HG02981 (cell line): ENCODE measurements at regions not wholly inside any gene's neighbourhood (a gene's known extent, or its start where the extent isn't known, plus 50 kb on each side); places are given as distances from the start of the nearest gene placed in this dataset.

Source experiments
- ATAC-seq: cut with Tn5 transposase; IDR thresholded peaks from one replicate; pipeline ENCODE4 v1.9.1; 2021; ENCODE audit warnings: mild to moderate bottlenecking, moderate library complexity; ENCODE audit not compliant: unreplicated experiment

- ATAC-seq, result no peak
Observed at GRCh38 chr6:43970068-43970912, 157.0 kb downstream of the MRPL14 start.

- no peak for ATAC-seq
Observed at GRCh38 chr6:43969158-43969981, 157.9 kb downstream of the MRPL14 start.

DNA sequence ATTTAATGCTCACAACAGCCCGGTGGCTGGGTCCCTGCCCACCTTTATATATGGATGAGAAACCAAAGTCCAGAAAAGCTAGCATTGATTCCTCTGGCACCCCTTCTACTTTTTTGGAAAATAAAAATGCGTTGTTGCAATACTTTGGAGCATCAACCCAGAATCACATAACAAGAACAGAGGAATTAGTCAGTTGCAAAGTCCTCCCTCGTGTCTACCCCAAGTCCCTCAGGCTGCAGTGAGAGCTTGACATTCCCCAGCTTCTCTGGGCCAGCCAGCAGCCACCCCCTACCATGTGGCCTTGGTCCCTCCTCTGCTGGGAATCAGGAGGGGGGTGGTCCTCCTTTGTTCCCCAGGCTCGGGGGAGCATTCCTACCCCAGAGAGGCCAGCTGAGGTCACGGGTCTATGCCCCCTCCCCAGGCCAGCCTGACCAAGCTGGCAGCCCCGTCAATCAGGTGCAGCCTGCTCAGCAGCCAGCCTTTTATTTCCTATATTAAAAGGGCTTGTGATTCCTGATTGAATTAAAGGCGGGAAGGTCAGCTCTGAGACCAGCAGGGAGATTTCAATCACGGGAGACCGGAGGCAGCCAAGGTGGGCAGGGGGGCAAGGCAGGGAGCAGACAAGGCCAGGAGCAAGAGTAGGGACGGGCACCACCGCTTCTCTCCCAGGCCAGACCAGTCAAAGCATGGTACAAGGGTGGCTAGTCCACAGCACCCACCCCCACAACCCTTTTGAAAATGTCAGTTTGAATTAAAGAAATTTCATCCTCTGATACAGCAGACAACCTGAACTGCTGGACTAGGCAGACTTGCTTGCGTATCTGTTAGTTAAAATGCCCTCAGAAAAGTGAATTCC lies 158.9 kb downstream of the MRPL14 start:
- ATAC-seq, result no peak

DNA sequence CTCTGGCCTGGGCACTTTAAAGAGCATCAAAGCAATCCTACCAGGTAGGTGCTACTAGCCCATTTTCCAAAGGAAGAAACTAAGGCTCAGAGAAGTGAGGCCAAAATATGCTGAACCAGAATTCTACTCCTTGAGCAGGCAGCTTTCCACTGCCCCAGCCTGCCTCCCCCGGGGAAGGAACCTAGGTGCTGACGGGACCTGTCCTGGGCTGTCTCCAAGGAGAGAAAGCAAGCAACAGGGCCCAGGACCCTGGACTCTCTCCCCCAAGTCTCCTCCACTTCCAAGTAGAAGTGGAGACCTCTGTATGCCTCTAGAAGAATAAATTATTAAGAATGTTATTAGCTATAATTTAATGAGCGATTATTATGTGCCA lies 159.5 kb downstream of the MRPL14 start:
- no peak for ATAC-seq

GRCh38 chr6:43966853-43967718 lies 160.2 kb downstream of the MRPL14 start:
- ATAC-seq, result no peak

- ATAC-seq, result no peak
Observed at GRCh38 chr6:43966374-43966658, 160.9 kb downstream of the MRPL14 start.

GRCh38 chr6:43965628-43966373 lies 161.5 kb downstream of the MRPL14 start:
- no peak for ATAC-seq

- no peak for ATAC-seq
Observed at GRCh38 chr6:43964659-43965570, 162.3 kb downstream of the MRPL14 start.

DNA sequence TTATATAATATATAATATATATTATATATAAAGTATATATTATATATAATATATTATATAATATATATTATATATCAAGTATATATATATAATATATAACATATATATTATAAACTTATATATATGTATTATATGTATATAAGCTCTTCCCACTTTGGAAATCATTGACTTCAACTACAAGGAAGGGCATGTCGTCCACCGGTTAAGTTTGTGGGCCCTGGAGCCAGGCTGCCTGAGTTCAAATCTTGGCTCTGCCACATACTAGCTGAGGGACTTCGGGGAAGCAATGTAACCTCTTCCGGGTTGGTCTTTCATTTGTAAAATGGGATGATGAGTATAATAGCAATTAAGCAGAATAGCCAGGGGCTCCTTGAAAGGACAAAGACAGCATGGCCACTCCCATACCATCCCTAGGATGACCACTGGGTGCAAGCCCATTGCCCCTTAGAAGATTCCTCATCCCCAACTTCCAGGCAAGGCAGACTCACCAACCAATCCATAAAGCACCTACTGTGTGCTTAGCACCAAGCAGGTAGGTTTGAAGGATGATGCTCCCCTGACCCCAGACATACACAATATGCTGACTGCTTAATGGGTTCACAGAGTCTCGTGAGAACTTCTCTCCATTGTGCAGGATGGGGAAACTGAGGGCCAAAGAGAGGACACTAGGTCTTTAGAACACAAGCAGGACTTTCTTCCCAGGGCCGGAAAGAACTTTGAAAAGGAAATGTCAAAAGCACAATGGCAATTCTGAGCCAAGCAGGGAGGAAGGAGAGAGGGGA lies 163.2 kb downstream of the MRPL14 start:
- ATAC-seq, result no peak

- no peak for ATAC-seq
Observed at GRCh38 chr6:43963203-43963602, 164.0 kb downstream of the MRPL14 start.

DNA sequence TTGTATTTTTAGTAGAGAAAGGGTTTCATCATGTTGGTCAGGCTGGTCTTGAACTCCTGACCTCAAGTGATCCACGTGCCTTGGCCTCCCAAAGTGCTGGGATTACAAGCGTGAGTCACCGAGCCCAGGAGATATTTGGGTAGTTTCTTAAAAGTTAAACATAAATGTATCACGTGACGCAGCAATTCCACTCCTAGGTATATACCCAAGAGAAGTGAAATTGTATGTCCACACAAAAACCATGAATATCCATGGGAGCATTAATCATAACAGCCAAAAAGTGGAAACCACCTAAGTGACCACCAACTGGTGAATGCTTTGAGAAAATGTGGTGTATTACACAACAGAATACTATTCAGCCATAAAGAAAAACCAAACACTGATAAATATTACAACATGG lies 164.8 kb downstream of the MRPL14 start:
- ATAC-seq, result no peak

GRCh38 chr6:43957273-43957672 lies 170.0 kb downstream of the MRPL14 start:
- no peak for ATAC-seq

DNA sequence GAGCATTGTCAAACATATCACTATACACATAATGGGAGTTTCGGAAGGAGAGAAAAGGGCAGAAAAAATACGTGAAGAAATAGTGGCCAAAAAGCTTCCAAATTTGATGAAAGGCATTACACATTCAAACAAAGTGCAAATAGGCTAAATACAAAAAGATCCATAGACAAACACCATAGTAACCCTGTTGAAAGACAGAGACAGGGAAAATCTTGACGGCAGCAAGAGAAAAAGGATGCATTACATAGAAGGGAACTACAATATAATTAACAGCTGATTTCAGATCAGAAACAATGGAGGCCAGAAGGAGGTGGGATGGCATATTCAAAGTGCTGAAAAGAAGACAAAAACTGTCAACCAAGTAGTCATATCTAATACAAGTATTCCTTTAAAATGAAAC lies 170.8 kb downstream of the MRPL14 start:
- ATAC-seq, result no peak

DNA sequence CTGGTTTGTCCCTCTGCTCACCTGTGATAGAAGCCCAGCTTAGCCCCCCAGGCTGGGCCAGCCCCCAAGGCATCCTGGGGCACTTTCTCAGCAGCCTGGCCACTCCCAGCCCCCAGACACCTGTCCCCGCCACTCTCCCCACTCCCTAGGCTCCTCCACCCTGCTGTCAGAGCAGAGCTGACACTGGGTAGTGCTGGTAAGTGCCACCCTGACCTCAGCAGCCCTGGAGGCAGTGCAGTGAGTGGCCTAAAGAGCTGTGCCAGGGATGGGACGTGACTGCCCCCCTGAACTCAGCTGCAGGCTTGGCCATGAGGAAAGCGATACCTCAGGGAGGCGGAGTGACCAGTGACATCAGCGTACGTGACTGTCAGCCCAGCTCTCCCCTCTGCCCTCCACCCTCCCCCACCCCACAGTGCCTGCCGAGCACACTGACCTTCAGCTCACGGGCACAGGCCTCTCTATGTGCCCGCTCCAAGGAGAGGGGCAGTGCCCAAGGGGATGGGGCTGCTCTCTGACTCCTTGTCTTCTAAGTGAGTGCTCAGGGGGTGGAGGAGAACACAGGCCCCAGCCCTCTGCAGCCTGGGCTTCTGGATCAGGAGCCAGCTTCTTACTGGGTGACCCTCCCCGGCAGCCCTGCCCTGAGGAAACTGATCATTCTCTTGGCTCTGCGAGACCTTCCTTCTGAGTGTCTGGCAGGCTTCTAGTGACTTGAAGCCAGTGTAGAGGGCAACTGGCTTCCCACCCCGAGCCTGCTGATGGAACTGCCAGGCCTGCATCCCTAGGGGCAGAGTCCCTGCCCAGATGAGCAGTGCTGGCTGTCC lies 172.7 kb downstream of the MRPL14 start:
- no peak for ATAC-seq

GRCh38 chr6:43953794-43954310 lies 173.4 kb downstream of the MRPL14 start:
- no peak for ATAC-seq

GRCh38 chr6:43953256-43953655 lies 174.0 kb downstream of the MRPL14 start:
- no peak for ATAC-seq

- ATAC-seq, result no peak
Observed at GRCh38 chr6:43952746-43953145, 174.5 kb downstream of the MRPL14 start.
